ENCODE measurements at regions not wholly inside any gene's neighbourhood (a gene's known extent, or its start where the extent isn't known, plus 50 kb on each side); places are given as distances from the start of the nearest gene placed in this dataset.

GRCh38 chr18:76258209-76258608 lies 236.8 kb downstream of the ZNF516 start:
- TF ChIP-seq CTCF (IDR thresholded peaks at IDR 0.05) (no peak), POLR2AphosphoS5 (IDR thresholded peaks at IDR 0.05) (no peak)

Measured in suprapubic skin (tissue), 3 donors.